ENCODE measurements at regions not wholly inside any gene's neighbourhood (a gene's known extent, or its start where the extent isn't known, plus 50 kb on each side); places are given as distances from the start of the nearest gene placed in this dataset.

DNA sequence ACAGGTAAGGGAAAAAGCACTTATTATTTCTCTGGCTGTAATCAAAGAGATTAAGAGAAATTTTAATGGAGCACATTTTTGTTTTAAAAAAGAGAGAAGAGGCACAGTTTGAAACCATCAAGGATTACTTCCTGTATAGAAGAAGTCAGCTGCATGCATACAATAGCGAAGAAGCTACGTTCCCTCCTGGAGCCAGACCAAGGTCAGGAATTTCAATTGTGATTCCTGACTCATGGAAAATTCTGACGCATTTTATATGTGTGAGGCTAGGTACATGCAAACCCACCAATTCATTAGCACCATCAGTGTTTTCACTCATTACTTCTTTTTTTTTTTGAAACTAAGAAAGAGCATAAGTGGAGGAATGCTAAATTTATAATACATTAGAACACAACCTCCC lies 232.7 kb upstream of the SGK1 start:
- Histone ChIP-seq H3K27ac (no peak overlapping the region), H3K4me2 (no peak overlapping the region), H4K20me1 (ENCODE audit: low read depth) (no peaks in the 10 kb centered on the region), H3K9ac (no peak overlapping the region), H3K27me3 (no peaks in the 10 kb centered on the region), H3K79me2 (ENCODE audit: low read depth) (no peaks in the 10 kb centered on the region), H3K4me3 (no peak overlapping the region), H3F3A (ENCODE audit: low read depth) (no peaks in the 10 kb centered on the region), H2AFZ (replicated peaks) (no peak overlapping the region), H3K4me1 (no peaks in the 10 kb centered on the region), H3K9me3 (ENCODE audit: low read depth) (no peaks in the 10 kb centered on the region), H3K36me3 (no peaks in the 10 kb centered on the region)
- no peak for DNase-seq (ENCODE audit: low spot score)
- Mint-ChIP-seq H3K36me3 (no peaks in the 10 kb centered on the region), H3K27ac (no peak overlapping the region), H3K4me1 (peaks cover 11% of the 10 kb centered on the region), H3K27me3 (ENCODE audit: insufficient read depth, low read depth) (no peaks in the 10 kb centered on the region), H3K4me3 (no peak overlapping the region), H3K9me3 (no peaks in the 10 kb centered on the region)
- TF ChIP-seq EZH2phosphoT487 (IDR thresholded peaks at IDR 0.05) (no peak), CTCF (IDR thresholded peaks at IDR 0.05) (no peak), EZH2 (IDR thresholded peaks at IDR 0.05) (no peak)

DNA sequence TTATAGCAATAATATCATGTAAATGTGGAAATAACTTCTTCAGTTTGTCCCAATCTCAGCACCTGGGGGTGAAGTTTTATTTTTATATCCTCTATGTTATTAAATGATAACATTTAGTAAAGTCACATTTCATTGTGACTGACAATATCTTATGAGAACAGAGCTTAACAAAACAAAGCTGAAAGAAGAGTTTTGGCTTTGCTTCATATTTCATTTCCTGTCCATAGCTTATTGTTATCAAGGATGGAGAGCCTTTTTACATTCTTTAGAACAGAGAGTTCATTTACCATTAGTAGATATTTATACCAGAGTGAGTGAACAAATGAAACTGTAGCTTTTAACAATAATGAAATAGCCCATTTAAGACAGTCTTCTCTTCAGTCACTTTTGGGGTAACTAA lies 231.9 kb upstream of the SGK1 start:
- Histone ChIP-seq H3K4me2 (no peak overlapping the region), H3K4me1 (no peaks in the 10 kb centered on the region), H2AFZ (replicated peaks) (no peak overlapping the region), H3K27me3 (no peaks in the 10 kb centered on the region), H3K9ac (no peak overlapping the region), H3K4me3 (no peak overlapping the region), H3K36me3 (no peaks in the 10 kb centered on the region), H4K20me1 (ENCODE audit: low read depth) (no peaks in the 10 kb centered on the region), H3K9me3 (ENCODE audit: low read depth) (no peaks in the 10 kb centered on the region), H3K79me2 (ENCODE audit: low read depth) (no peaks in the 10 kb centered on the region), H3F3A (ENCODE audit: low read depth) (no peaks in the 10 kb centered on the region), H3K27ac (no peak overlapping the region)
- Mint-ChIP-seq H3K27me3 (ENCODE audit: insufficient read depth, low read depth) (no peaks in the 10 kb centered on the region), H3K4me3 (no peak overlapping the region), H3K9me3 (no peaks in the 10 kb centered on the region), H3K36me3 (no peaks in the 10 kb centered on the region), H3K4me1 (peaks cover 11% of the 10 kb centered on the region), H3K27ac (no peak overlapping the region)
- TF ChIP-seq EZH2 (IDR thresholded peaks at IDR 0.05), result no peak
- TF ChIP-seq EZH2phosphoT487 (IDR thresholded peaks at IDR 0.05), result no peak
- TF ChIP-seq CTCF (IDR thresholded peaks at IDR 0.05), result no peak
- no peak for DNase-seq (ENCODE audit: low spot score)

DNA sequence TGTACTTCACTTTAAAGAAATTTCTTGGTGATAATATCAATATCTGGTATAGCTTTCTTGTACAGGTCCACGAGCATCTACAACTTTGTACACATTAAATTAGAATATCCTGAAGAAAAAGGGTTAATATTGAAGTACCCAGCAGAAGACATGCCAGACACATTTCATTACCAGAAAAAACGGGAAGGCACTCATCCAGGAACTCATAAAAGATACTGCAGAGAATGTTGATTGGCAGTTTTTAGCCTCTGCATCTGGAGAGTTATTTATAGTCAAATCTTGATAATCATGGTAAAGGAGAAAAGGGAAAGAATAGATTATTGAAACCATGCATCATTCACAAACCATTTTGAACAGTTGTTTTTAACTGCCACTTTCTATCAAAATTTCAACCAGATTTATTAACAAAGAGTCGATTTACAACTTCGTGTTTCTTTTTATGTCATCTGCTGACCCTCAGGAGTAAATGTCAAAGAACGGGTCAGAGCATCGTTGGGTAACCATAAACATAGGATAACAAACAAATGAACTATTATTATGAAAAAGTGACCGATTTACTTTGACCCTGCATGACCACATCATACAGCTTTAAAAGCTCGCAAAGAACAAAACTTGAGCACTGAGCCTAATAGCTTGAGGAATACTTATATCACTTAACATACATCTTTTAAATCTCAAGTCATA lies 229.2 kb upstream of the SGK1 start:
- Histone ChIP-seq H2AFZ (replicated peaks) (no peak overlapping the region), H3K27me3 (no peaks in the 10 kb centered on the region), H3K9me3 (ENCODE audit: low read depth) (no peaks in the 10 kb centered on the region), H3K79me2 (ENCODE audit: low read depth) (no peaks in the 10 kb centered on the region), H3K4me1 (no peaks in the 10 kb centered on the region), H3K27ac (no peak overlapping the region), H3K9ac (no peak overlapping the region), H4K20me1 (ENCODE audit: low read depth) (no peaks in the 10 kb centered on the region), H3K4me2 (no peak overlapping the region), H3K36me3 (no peaks in the 10 kb centered on the region), H3F3A (ENCODE audit: low read depth) (no peaks in the 10 kb centered on the region), H3K4me3 (no peak overlapping the region)
- DNase-seq (ENCODE audit: low spot score), result no peak
- no peaks in the 10 kb centered on the region for H3K36me3 Mint-ChIP-seq
- H3K4me1 Mint-ChIP-seq, result peaks cover 11% of the 10 kb centered on the region
- no peak overlapping the region for H3K27ac Mint-ChIP-seq
- TF ChIP-seq CTCF (IDR thresholded peaks at IDR 0.05) (no peak), EZH2 (IDR thresholded peaks at IDR 0.05) (no peak), EZH2phosphoT487 (IDR thresholded peaks at IDR 0.05) (no peak)
- no peaks in the 10 kb centered on the region for H3K27me3 Mint-ChIP-seq (ENCODE audit: insufficient read depth, low read depth)
- H3K9me3 Mint-ChIP-seq, result no peaks in the 10 kb centered on the region
- no peak overlapping the region for H3K4me3 Mint-ChIP-seq

All from neural progenitor cell (in vitro differentiated cells).